Right atrium auricular region (tissue), 2 donors: ENCODE measurements at regions not wholly inside any gene's neighbourhood (a gene's known extent, or its start where the extent isn't known, plus 50 kb on each side); places are given as distances from the start of the nearest gene placed in this dataset.
"Not testable (repeated sequence)": the region's sequence is repeated elsewhere in the genome, so short reads cannot be mapped to it uniquely, and the experiment has no call there.

Source experiments
- DNase-seq: peaks from one replicate; pipeline ENCODE4 v3.0.0-alpha.2; 2019; ENCODE audit warnings: low spot score
- H3K27ac ChIP-seq, 2 donors: fragments of 200-600 bp; sonication (generic); 1 replicate in 1 of 2; 2 replicates in 1 of 2; pipeline ENCODE4 v1.5.1; 2016 to 2019
- H3K27me3 ChIP-seq, 2 donors: fragments of 200-600 bp; sonication (generic); one replicate each; pipeline versions ENCODE4 v1.5.1 to v1.6.0; 2017 to 2019
- H3K36me3 ChIP-seq: fragments of 200-600 bp; sonication (generic); one replicate; pipeline ENCODE4 v1.5.1; 2016
- H3K4me1 ChIP-seq, 2 donors: fragments of 200-600 bp; sonication (generic); one replicate each; pipeline versions ENCODE4 v1.5.1 to v1.6.0; 2017 to 2019
- H3K4me3 ChIP-seq, 2 donors: fragments of 200-600 bp; sonication (generic); 1 replicate in 1 of 2; 2 replicates in 1 of 2; pipeline ENCODE4 v1.5.1; 2017 to 2019; ENCODE audit warnings: mild to moderate bottlenecking in 1 of 2, moderate library complexity in 1 of 2
- H3K9me3 ChIP-seq, 2 donors: fragments of 200-600 bp; sonication (generic); one replicate each; pipeline ENCODE4 v1.5.1; 2019
- CTCF ChIP-seq, 2 donors: fragments of 200-600 bp; sonication (generic); IDR thresholded peaks; one replicate each; pipeline ENCODE4 v1.5.1; 2019; ENCODE audit warnings: antibody characterized with exemption in 2 of 2

- Histone ChIP-seq H3K27me3 (no peaks in the 10 kb centered on the region), H3K27ac (no peak overlapping the region), H3K36me3 (no peaks in the 10 kb centered on the region), H3K9me3 (peaks cover 0 to 6% of the 10 kb centered on the region in 2 donors), H3K4me3 (no peak overlapping the region), H3K4me1 (no peaks in the 10 kb centered on the region)
- TF ChIP-seq CTCF (IDR thresholded peaks at IDR 0.05) = no peak
- DNase-seq = no peak
These were observed 101.3 kb upstream of the ZEB2 start for GRCh38 chr2:144621266-144621665.

GRCh38 chr2:144619760-144620159, 99.8 kb upstream of the ZEB2 start:
- no peak for TF ChIP-seq CTCF (IDR thresholded peaks at IDR 0.05)
- Histone ChIP-seq H3K4me1 (no peaks in the 10 kb centered on the region), H3K27ac (no peak overlapping the region), H3K4me3 (no peak overlapping the region), H3K9me3 (peaks cover 0 to 6% of the 10 kb centered on the region in 2 donors), H3K36me3 (no peaks in the 10 kb centered on the region), H3K27me3 (no peaks in the 10 kb centered on the region)
- DNase-seq = no peak

- not testable (repeated sequence) for H3K27ac ChIP-seq, H3K36me3 ChIP-seq, H3K9me3 ChIP-seq, H3K4me1 ChIP-seq, H3K4me3 ChIP-seq, DNase-seq, H3K27me3 ChIP-seq
These were observed 97.3 kb upstream of the ZEB2 start for GRCh38 chr2:144617171-144617570.

- no peaks in the 10 kb centered on the region for H3K4me1 ChIP-seq
- H3K4me3 ChIP-seq = no peak overlapping the region
- no peak for DNase-seq
- H3K36me3 ChIP-seq = no peaks in the 10 kb centered on the region
- H3K9me3 ChIP-seq = no peaks in the 10 kb centered on the region
- no peak overlapping the region for H3K27ac ChIP-seq
- no peak for TF ChIP-seq CTCF (IDR thresholded peaks at IDR 0.05)
- no peaks in the 10 kb centered on the region for H3K27me3 ChIP-seq
These were observed 96.1 kb upstream of the ZEB2 start for GRCh38 chr2:144615866-144616565.

- Histone ChIP-seq H3K4me3 (no peak overlapping the region), H3K36me3 (no peaks in the 10 kb centered on the region), H3K27me3 (no peaks in the 10 kb centered on the region), H3K9me3 (no peaks in the 10 kb centered on the region), H3K27ac (peak overlapping the region; percentile 17 to 38), H3K4me1 (no peaks in the 10 kb centered on the region)
- no peak for TF ChIP-seq CTCF (IDR thresholded peaks at IDR 0.05)
- DNase-seq = no peak
These were observed 88.1 kb upstream of the ZEB2 start for GRCh38 chr2:144607891-144608521.

- Histone ChIP-seq H3K36me3 (no peaks in the 10 kb centered on the region), H3K4me3 (no peak overlapping the region), H3K9me3 (no peaks in the 10 kb centered on the region), H3K27me3 (no peaks in the 10 kb centered on the region), H3K4me1 (no peaks in the 10 kb centered on the region), H3K27ac (peak overlapping the region; percentile 38 to 46)
- no peak for DNase-seq
- TF ChIP-seq CTCF (IDR thresholded peaks at IDR 0.05) = no peak
These were observed 87.2 kb upstream of the ZEB2 start for GRCh38 chr2:144607099-144607498.
